ENCODE measurements at regions not wholly inside any gene's neighbourhood (a gene's known extent, or its start where the extent isn't known, plus 50 kb on each side); places are given as distances from the start of the nearest gene placed in this dataset.

- Mint-ChIP-seq H3K36me3 (no peaks in the 10 kb centered on the region), H3K4me3 (no peak overlapping the region), H3K27ac (no peak overlapping the region), H3K27me3 (peaks cover 5% of the 10 kb centered on the region), H3K9me3 (no peaks in the 10 kb centered on the region), H3K4me1 (peaks cover 0 to 1% (median 0%) of the 10 kb centered on the region in 4 donors)
- Histone ChIP-seq H3K36me3 (ENCODE audit: control insufficient read depth, insufficient read depth, low read length) (no peaks in the 10 kb centered on the region), H3K27ac (ENCODE audit: insufficient read depth, low read length, poor library complexity, severe bottlenecking) (no peak overlapping the region), H3K27me3 (ENCODE audit: control insufficient read depth, insufficient read depth, low read length) (no peaks in the 10 kb centered on the region), H3K9me3 (ENCODE audit: control insufficient read depth in 2 of 2, low read length in 2 of 2) (peaks cover 0 to 1% of the 10 kb centered on the region in 2 experiments), H3K4me3 (ENCODE audit: low read depth, low read length) (no peak overlapping the region), H3K4me1 (ENCODE audit: control insufficient read depth, insufficient read depth, low read length, poor library complexity, severe bottlenecking) (no peaks in the 10 kb centered on the region)
- ATAC-seq (ENCODE audit: low read depth in 2 of 2) (no peak), DNase-seq (no peak)
Observed at GRCh38 chr15:85986741-85987140, 92.9 kb upstream of the AGBL1 start.

GRCh38 chr15:85988741-85989140 is 90.9 kb upstream of the AGBL1 start:
- no peaks in the 10 kb centered on the region for H3K9me3 ChIP-seq (ENCODE audit: control insufficient read depth in 2 of 2, low read length in 2 of 2)
- no peak overlapping the region for H3K27ac ChIP-seq (ENCODE audit: insufficient read depth, low read length, poor library complexity, severe bottlenecking)
- no peak overlapping the region for H3K27ac Mint-ChIP-seq
- H3K4me1 ChIP-seq (ENCODE audit: control insufficient read depth, insufficient read depth, low read length, poor library complexity, severe bottlenecking) = no peaks in the 10 kb centered on the region
- no peaks in the 10 kb centered on the region for H3K9me3 Mint-ChIP-seq
- no peaks in the 10 kb centered on the region for H3K36me3 ChIP-seq (ENCODE audit: control insufficient read depth, insufficient read depth, low read length)
- no peaks in the 10 kb centered on the region for H3K36me3 Mint-ChIP-seq
- ATAC-seq (ENCODE audit: low read depth in 2 of 2) (no peak), DNase-seq (no peak)
- no peak overlapping the region for H3K4me3 ChIP-seq (ENCODE audit: low read depth, low read length)
- peaks cover 0 to 1% (median 0%) of the 10 kb centered on the region in 4 donors for H3K4me1 Mint-ChIP-seq
- no peak overlapping the region for H3K4me3 Mint-ChIP-seq
- H3K27me3 Mint-ChIP-seq = peaks cover 4% of the 10 kb centered on the region
- no peaks in the 10 kb centered on the region for H3K27me3 ChIP-seq (ENCODE audit: control insufficient read depth, insufficient read depth, low read length)

GRCh38 chr15:85992224-85992623 is 87.4 kb upstream of the AGBL1 start:
- no peaks in the 10 kb centered on the region for H3K4me1 ChIP-seq (ENCODE audit: control insufficient read depth, insufficient read depth, low read length, poor library complexity, severe bottlenecking)
- no peaks in the 10 kb centered on the region for H3K9me3 ChIP-seq (ENCODE audit: control insufficient read depth in 2 of 2, low read length in 2 of 2)
- no peak for ATAC-seq (ENCODE audit: low read depth in 2 of 2)
- Mint-ChIP-seq H3K27ac (no peak overlapping the region), H3K4me3 (no peak overlapping the region), H3K9me3 (peaks cover 0 to 8% (median 0%) of the 10 kb centered on the region in 7 donors), H3K36me3 (no peaks in the 10 kb centered on the region), H3K27me3 (no peaks in the 10 kb centered on the region), H3K4me1 (peaks cover 0 to 1% (median 0%) of the 10 kb centered on the region in 4 donors)
- H3K4me3 ChIP-seq (ENCODE audit: low read depth, low read length) = no peak overlapping the region
- no peak for DNase-seq
- H3K36me3 ChIP-seq (ENCODE audit: control insufficient read depth, insufficient read depth, low read length) = no peaks in the 10 kb centered on the region
- H3K27ac ChIP-seq (ENCODE audit: insufficient read depth, low read length, poor library complexity, severe bottlenecking) = no peak overlapping the region
- no peaks in the 10 kb centered on the region for H3K27me3 ChIP-seq (ENCODE audit: control insufficient read depth, insufficient read depth, low read length)

GRCh38 chr15:85993116-85993515 is 86.6 kb upstream of the AGBL1 start:
- Histone ChIP-seq H3K27me3 (ENCODE audit: control insufficient read depth, insufficient read depth, low read length) (no peaks in the 10 kb centered on the region), H3K4me1 (ENCODE audit: control insufficient read depth, insufficient read depth, low read length, poor library complexity, severe bottlenecking) (no peaks in the 10 kb centered on the region), H3K36me3 (ENCODE audit: control insufficient read depth, insufficient read depth, low read length) (no peaks in the 10 kb centered on the region), H3K9me3 (ENCODE audit: control insufficient read depth in 2 of 2, low read length in 2 of 2) (no peaks in the 10 kb centered on the region), H3K27ac (ENCODE audit: insufficient read depth, low read length, poor library complexity, severe bottlenecking) (no peak overlapping the region), H3K4me3 (ENCODE audit: low read depth, low read length) (no peak overlapping the region)
- Mint-ChIP-seq H3K9me3 (peaks cover 0 to 8% (median 0%) of the 10 kb centered on the region in 7 donors), H3K4me3 (no peak overlapping the region), H3K36me3 (no peaks in the 10 kb centered on the region), H3K4me1 (peaks cover 0 to 1% (median 0%) of the 10 kb centered on the region in 4 donors), H3K27me3 (no peaks in the 10 kb centered on the region), H3K27ac (no peak overlapping the region)
- no peak for ATAC-seq (ENCODE audit: low read depth in 2 of 2)
- DNase-seq = no peak

GRCh38 chr15:85997618-85998017 is 82.1 kb upstream of the AGBL1 start:
- peaks cover 0 to 8% (median 0%) of the 10 kb centered on the region in 7 donors for H3K9me3 Mint-ChIP-seq
- Histone ChIP-seq H3K27ac (ENCODE audit: insufficient read depth, low read length, poor library complexity, severe bottlenecking) (no peak overlapping the region), H3K36me3 (ENCODE audit: control insufficient read depth, insufficient read depth, low read length) (no peaks in the 10 kb centered on the region), H3K9me3 (ENCODE audit: control insufficient read depth in 2 of 2, low read length in 2 of 2) (no peaks in the 10 kb centered on the region), H3K4me1 (ENCODE audit: control insufficient read depth, insufficient read depth, low read length, poor library complexity, severe bottlenecking) (no peaks in the 10 kb centered on the region), H3K27me3 (ENCODE audit: control insufficient read depth, insufficient read depth, low read length) (no peaks in the 10 kb centered on the region), H3K4me3 (ENCODE audit: low read depth, low read length) (no peak overlapping the region)
- no peaks in the 10 kb centered on the region for H3K36me3 Mint-ChIP-seq
- H3K4me1 Mint-ChIP-seq = no peaks in the 10 kb centered on the region
- H3K27me3 Mint-ChIP-seq = no peaks in the 10 kb centered on the region
- no peak overlapping the region for H3K4me3 Mint-ChIP-seq
- no peak overlapping the region for H3K27ac Mint-ChIP-seq
- ATAC-seq (ENCODE audit: low read depth in 2 of 2) (no peak), DNase-seq (no peak)

GRCh38 chr15:85999658-86000057 is 80.0 kb upstream of the AGBL1 start:
- H3K4me1 Mint-ChIP-seq = no peaks in the 10 kb centered on the region
- no peak overlapping the region for H3K27ac ChIP-seq (ENCODE audit: insufficient read depth, low read length, poor library complexity, severe bottlenecking)
- no peak overlapping the region for H3K4me3 Mint-ChIP-seq
- H3K9me3 ChIP-seq (ENCODE audit: control insufficient read depth in 2 of 2, low read length in 2 of 2) = no peaks in the 10 kb centered on the region
- H3K36me3 ChIP-seq (ENCODE audit: control insufficient read depth, insufficient read depth, low read length) = no peaks in the 10 kb centered on the region
- no peak for DNase-seq
- no peaks in the 10 kb centered on the region for H3K27me3 ChIP-seq (ENCODE audit: control insufficient read depth, insufficient read depth, low read length)
- ATAC-seq (ENCODE audit: low read depth in 2 of 2) = no peak
- no peaks in the 10 kb centered on the region for H3K36me3 Mint-ChIP-seq
- no peak overlapping the region for H3K4me3 ChIP-seq (ENCODE audit: low read depth, low read length)
- no peaks in the 10 kb centered on the region for H3K27me3 Mint-ChIP-seq
- H3K27ac Mint-ChIP-seq = no peak overlapping the region
- H3K4me1 ChIP-seq (ENCODE audit: control insufficient read depth, insufficient read depth, low read length, poor library complexity, severe bottlenecking) = no peaks in the 10 kb centered on the region
- peaks cover 0 to 6% (median 0%) of the 10 kb centered on the region in 7 donors for H3K9me3 Mint-ChIP-seq

- Histone ChIP-seq H3K27me3 (ENCODE audit: control insufficient read depth, insufficient read depth, low read length) (no peaks in the 10 kb centered on the region), H3K36me3 (ENCODE audit: control insufficient read depth, insufficient read depth, low read length) (no peaks in the 10 kb centered on the region), H3K27ac (ENCODE audit: insufficient read depth, low read length, poor library complexity, severe bottlenecking) (no peak overlapping the region), H3K4me1 (ENCODE audit: control insufficient read depth, insufficient read depth, low read length, poor library complexity, severe bottlenecking) (no peaks in the 10 kb centered on the region), H3K4me3 (ENCODE audit: low read depth, low read length) (no peak overlapping the region), H3K9me3 (ENCODE audit: control insufficient read depth in 2 of 2, low read length in 2 of 2) (no peaks in the 10 kb centered on the region)
- no peak for DNase-seq
- no peaks in the 10 kb centered on the region for H3K36me3 Mint-ChIP-seq
- no peak overlapping the region for H3K4me3 Mint-ChIP-seq
- peaks cover 0 to 1% (median 0%) of the 10 kb centered on the region in 7 donors for H3K9me3 Mint-ChIP-seq
- H3K4me1 Mint-ChIP-seq = no peaks in the 10 kb centered on the region
- no peaks in the 10 kb centered on the region for H3K27me3 Mint-ChIP-seq
- H3K27ac Mint-ChIP-seq = no peak overlapping the region
- ATAC-seq (ENCODE audit: low read depth in 2 of 2) = no peak
Observed at GRCh38 chr15:86001200-86001599, 78.5 kb upstream of the AGBL1 start.

- Mint-ChIP-seq H3K36me3 (no peaks in the 10 kb centered on the region), H3K27me3 (no peaks in the 10 kb centered on the region), H3K9me3 (peaks cover 0 to 1% (median 0%) of the 10 kb centered on the region in 7 donors), H3K27ac (no peak overlapping the region), H3K4me3 (no peak overlapping the region), H3K4me1 (no peaks in the 10 kb centered on the region)
- DNase-seq (no peak), ATAC-seq (ENCODE audit: low read depth in 2 of 2) (no peak)
- no peaks in the 10 kb centered on the region for H3K27me3 ChIP-seq (ENCODE audit: control insufficient read depth, insufficient read depth, low read length)
- H3K4me3 ChIP-seq (ENCODE audit: low read depth, low read length) = no peak overlapping the region
- no peaks in the 10 kb centered on the region for H3K36me3 ChIP-seq (ENCODE audit: control insufficient read depth, insufficient read depth, low read length)
- no peak overlapping the region for H3K27ac ChIP-seq (ENCODE audit: insufficient read depth, low read length, poor library complexity, severe bottlenecking)
- H3K9me3 ChIP-seq (ENCODE audit: control insufficient read depth in 2 of 2, low read length in 2 of 2) = no peaks in the 10 kb centered on the region
- no peaks in the 10 kb centered on the region for H3K4me1 ChIP-seq (ENCODE audit: control insufficient read depth, insufficient read depth, low read length, poor library complexity, severe bottlenecking)
Observed at GRCh38 chr15:86002444-86002843, 77.2 kb upstream of the AGBL1 start.

Measured in CD4-positive, CD25-positive, alpha-beta regulatory T cell (primary cell).